Suprapubic skin (tissue), 4 donors: ENCODE measurements at regions not wholly inside any gene's neighbourhood (a gene's known extent, or its start where the extent isn't known, plus 50 kb on each side); places are given as distances from the start of the nearest gene placed in this dataset.
"Not testable (repeated sequence)": the region's sequence is repeated elsewhere in the genome, so short reads cannot be mapped to it uniquely, and the experiment has no call there.

Source experiments
- EP300 ChIP-seq: sonication (generic); formaldehyde crosslinking; IDR thresholded peaks from one replicate; pipeline ENCODE4 v1.6.1; 2017; ENCODE audit warnings: antibody characterized with exemption
- POLR2A ChIP-seq, 2 donors: fragments of 450-650 bp; IDR thresholded peaks; one replicate each; pipeline ENCODE4 v1.6.1; 2017; ENCODE audit warnings: antibody characterized with exemption in 2 of 2, mild to moderate bottlenecking in 2 of 2, moderate library complexity in 2 of 2
- POLR2AphosphoS5 ChIP-seq, 3 donors: sonication (generic); formaldehyde crosslinking; IDR thresholded peaks; one replicate each; pipeline ENCODE4 v1.6.1; 2017; ENCODE audit warnings: antibody characterized with exemption in 3 of 3
- TF ChIP-seq, protein P1 (sequence below), 2 donors: fragments of 200-600 bp in 1 of 2; fragments of 450-650 bp in 1 of 2; sonication (generic) in 1 of 2; IDR thresholded peaks; one replicate each; pipeline ENCODE4 v1.5.1; 2016 to 2019; ENCODE audit warnings: antibody characterized with exemption in 2 of 2, mild to moderate bottlenecking in 1 of 2, moderate library complexity in 1 of 2

DNA sequence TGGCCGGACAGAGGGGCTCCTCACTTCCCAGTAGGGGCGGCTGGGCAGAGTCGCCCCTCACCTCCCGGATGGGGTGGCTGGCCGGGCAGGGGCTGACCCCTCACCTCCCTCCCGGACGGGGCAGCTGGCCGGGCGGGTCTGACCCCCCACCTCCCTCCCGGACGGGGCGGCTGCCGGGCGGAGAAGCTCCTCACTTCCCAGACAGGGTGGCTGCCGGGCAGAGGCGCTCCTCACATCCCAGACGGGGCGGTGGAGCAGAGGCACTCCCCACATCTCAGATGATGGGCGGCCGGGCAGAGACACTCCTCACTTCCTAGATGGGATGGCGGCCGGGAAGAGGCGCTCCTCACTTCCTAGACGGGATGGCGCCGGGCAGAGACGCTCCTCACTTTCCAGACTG, 927.7 kb upstream of the TPTE start:
- TF ChIP-seq POLR2A (IDR thresholded peaks at IDR 0.05); EP300; POLR2AphosphoS5 (IDR thresholded peaks at IDR 0.05): not testable (repeated sequence)
- TF ChIP-seq, protein P1, sequence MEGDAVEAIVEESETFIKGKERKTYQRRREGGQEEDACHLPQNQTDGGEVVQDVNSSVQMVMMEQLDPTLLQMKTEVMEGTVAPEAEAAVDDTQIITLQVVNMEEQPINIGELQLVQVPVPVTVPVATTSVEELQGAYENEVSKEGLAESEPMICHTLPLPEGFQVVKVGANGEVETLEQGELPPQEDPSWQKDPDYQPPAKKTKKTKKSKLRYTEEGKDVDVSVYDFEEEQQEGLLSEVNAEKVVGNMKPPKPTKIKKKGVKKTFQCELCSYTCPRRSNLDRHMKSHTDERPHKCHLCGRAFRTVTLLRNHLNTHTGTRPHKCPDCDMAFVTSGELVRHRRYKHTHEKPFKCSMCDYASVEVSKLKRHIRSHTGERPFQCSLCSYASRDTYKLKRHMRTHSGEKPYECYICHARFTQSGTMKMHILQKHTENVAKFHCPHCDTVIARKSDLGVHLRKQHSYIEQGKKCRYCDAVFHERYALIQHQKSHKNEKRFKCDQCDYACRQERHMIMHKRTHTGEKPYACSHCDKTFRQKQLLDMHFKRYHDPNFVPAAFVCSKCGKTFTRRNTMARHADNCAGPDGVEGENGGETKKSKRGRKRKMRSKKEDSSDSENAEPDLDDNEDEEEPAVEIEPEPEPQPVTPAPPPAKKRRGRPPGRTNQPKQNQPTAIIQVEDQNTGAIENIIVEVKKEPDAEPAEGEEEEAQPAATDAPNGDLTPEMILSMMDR (IDR thresholded peaks at IDR 0.05) = not testable (repeated sequence)
